Mucosa of descending colon (tissue), 3 donors: ENCODE measurements at regions not wholly inside any gene's neighbourhood (a gene's known extent, or its start where the extent isn't known, plus 50 kb on each side); places are given as distances from the start of the nearest gene placed in this dataset.

Experiments
- ATAC-seq: fragments of 200-7000 bp; cut with Tn5 transposase; one replicate; pipeline ENCODE4 v1.9.1; 2020; ENCODE audit warnings: mild to moderate bottlenecking, moderate library complexity
- DNase-seq, 3 donors: peaks; one replicate each; pipeline ENCODE4 v3.0.0-alpha.2; 2020
- H3K36me3 ChIP-seq: fragments of 200-600 bp; one replicate; pipeline ENCODE4 v1.8.0; 2021; ENCODE audit warnings: low read depth, mild to moderate bottlenecking
- H3K4me1 ChIP-seq: fragments of 200-600 bp; one replicate; pipeline ENCODE4 v1.8.0; 2021; ENCODE audit warnings: low read depth, mild to moderate bottlenecking
- H3K4me3 ChIP-seq: fragments of 200-600 bp; one replicate; pipeline ENCODE4 v1.8.0; 2021; ENCODE audit warnings: mild to moderate bottlenecking
- H3K9me3 ChIP-seq: fragments of 200-600 bp; one replicate; pipeline ENCODE4 v1.8.0; 2021; ENCODE audit warnings: mild to moderate bottlenecking
- intact Hi-C, 2 donors: fragments of 100-400 bp; cut with DNase I in 1 of 2; cut with micrococcal nuclease in 1 of 2; formaldehyde crosslinking; loops; one replicate each; pipeline versions ENCODE4 v1.11.0 to v1.11.1; 2022; cut with DNase I, micrococcal nuclease
- TF ChIP-seq, protein P1 (sequence below): fragments of 200-600 bp; IDR thresholded peaks from one replicate; pipeline ENCODE4 v1.8.0; 2022; ENCODE audit warnings: antibody characterized with exemption, mild to moderate bottlenecking
- donor health status: DM: no; HTN: no; CAD: no; lungs with moderate emphysema.
- donor health status: DM: no; HTN: no; CAD: no.
- donor health status: DM: no; HTN: yes; CAD: no.

DNA sequence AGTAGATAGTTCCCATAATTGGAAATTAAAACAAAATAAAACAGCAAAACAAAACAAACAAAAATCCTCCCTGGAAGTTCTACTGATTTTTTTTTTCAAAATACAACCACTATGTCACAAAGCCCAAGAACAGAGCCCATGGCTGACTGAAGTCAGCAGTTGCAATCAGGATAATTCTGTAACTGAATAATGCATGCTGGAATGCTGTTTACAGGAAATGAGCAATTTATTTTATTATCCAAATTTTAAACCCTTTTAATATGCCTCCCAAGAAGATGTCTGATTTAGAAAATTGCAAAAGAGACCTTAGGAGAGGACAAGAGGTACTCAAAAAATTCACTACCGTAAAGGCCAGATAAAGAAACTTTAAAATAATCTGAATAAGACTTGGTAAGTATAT, 578.2 kb downstream of the TOX3 start:
- no peaks in the 10 kb centered on the region for H3K36me3 ChIP-seq
- H3K9me3 ChIP-seq = no peaks in the 10 kb centered on the region
- intact Hi-C loops = no loop called here
- DNase-seq (no peak), ATAC-seq (no peak)
- no peaks in the 10 kb centered on the region for H3K4me1 ChIP-seq
- TF ChIP-seq, protein P1, sequence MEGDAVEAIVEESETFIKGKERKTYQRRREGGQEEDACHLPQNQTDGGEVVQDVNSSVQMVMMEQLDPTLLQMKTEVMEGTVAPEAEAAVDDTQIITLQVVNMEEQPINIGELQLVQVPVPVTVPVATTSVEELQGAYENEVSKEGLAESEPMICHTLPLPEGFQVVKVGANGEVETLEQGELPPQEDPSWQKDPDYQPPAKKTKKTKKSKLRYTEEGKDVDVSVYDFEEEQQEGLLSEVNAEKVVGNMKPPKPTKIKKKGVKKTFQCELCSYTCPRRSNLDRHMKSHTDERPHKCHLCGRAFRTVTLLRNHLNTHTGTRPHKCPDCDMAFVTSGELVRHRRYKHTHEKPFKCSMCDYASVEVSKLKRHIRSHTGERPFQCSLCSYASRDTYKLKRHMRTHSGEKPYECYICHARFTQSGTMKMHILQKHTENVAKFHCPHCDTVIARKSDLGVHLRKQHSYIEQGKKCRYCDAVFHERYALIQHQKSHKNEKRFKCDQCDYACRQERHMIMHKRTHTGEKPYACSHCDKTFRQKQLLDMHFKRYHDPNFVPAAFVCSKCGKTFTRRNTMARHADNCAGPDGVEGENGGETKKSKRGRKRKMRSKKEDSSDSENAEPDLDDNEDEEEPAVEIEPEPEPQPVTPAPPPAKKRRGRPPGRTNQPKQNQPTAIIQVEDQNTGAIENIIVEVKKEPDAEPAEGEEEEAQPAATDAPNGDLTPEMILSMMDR = no peak
- H3K4me3 ChIP-seq = no peak overlapping the region

DNA sequence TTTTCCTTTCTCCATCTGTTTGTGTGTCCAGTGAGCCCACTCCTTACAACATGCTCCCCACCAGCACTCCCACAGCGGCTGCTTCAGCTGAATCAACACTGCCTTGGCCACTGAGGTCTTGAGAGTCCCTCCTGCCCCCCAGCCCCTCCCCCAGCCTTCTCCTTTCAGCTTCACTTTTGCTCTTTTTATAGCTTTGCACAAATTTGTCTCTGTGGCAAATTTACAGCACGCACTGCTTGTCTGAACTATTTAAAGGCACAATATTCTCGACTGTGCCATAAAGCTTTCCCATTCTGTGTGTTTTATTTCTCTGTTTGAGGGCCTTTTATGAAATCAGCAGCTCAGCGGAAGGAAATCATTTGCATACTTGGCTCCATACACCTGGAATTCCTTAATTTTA, 579.3 kb downstream of the TOX3 start:
- no peak for DNase-seq
- no peak for ATAC-seq
- H3K4me3 ChIP-seq = no peak overlapping the region
- no peaks in the 10 kb centered on the region for H3K9me3 ChIP-seq
- TF ChIP-seq, protein P1 = no peak
- intact Hi-C loops = no loop called here
- no peaks in the 10 kb centered on the region for H3K36me3 ChIP-seq
- H3K4me1 ChIP-seq = no peaks in the 10 kb centered on the region

DNA sequence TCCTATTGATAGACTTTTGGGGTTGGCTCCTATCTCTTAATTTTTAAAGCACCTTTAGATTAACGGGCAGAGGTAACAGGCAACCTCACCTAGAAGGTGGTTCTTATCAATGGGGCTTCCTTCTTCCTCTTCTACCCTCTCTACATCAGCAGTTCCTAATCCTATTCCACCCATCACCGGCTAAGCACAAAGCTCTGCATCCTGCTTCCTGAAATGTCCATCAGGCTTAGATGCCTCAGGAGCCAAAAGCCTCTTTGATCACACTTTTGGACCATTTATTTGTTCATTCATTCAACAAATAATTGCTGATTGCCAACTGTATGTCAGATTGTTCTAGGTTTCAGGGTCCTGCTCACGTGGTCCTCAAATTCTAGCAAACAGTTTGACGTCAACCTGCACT, 586.0 kb downstream of the TOX3 start:
- intact Hi-C loops = no loop called here
- TF ChIP-seq, protein P1 = no peak
- no peaks in the 10 kb centered on the region for H3K36me3 ChIP-seq
- ATAC-seq (no peak), DNase-seq (no peak)
- H3K4me1 ChIP-seq = no peaks in the 10 kb centered on the region
- no peak overlapping the region for H3K4me3 ChIP-seq
- H3K9me3 ChIP-seq = no peaks in the 10 kb centered on the region

DNA sequence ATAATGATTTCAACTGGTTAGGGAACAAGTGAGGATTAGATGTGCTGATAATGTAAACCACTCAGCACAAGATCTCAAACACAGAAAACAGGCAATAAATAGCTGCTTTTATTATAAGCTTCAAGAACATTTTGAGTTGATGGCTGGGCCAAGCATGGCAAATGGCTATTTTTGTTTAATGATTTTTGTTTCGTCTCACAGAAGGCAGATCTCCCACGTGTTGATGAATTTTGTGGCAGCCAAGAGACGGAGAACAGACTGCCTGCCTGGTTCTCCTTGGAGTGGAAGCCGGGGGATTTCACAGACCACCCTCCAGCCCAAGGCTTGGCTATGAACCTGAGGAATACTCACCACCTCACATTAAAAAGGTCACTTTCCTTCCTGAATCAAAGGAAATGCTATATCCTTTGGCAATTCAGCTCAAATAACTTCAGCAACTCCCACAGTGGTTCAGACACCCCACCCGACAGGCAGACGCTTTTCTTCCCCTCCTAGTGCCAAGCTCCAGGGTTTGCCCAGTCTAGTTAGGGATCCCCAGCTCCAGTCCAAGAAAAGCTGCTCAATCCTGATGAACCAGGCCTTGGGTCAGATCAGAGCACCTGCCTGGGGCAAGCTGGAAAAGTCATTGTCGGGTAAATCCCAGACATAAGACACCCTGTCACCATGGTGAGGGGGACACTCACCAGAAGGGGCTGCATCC, 593.5 kb downstream of the TOX3 start:
- H3K9me3 ChIP-seq = no peaks in the 10 kb centered on the region
- intact Hi-C loops = no loop called here
- H3K4me3 ChIP-seq = no peak overlapping the region
- TF ChIP-seq, protein P1 = no peak
- no peak for DNase-seq
- no peaks in the 10 kb centered on the region for H3K4me1 ChIP-seq
- ATAC-seq = no peak
- no peaks in the 10 kb centered on the region for H3K36me3 ChIP-seq

DNA sequence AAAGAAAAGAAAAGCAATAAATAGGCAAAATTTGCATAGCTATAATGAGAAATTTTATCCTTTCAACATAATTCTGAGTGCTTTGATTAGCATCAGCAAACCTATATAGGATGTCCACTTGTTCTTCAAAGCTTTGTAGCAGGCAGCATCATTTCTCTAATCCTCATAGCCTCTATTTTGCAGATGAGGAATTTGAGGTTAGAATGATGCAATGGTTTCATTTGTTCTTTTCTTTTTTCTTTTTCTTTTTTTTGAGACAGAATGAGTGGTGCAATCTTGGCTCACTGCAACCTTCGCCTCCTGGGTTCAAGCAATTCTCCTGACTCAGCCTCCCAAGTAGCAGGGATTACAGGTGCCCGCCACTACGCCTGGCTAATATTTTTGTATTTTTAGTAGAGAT, 594.4 kb downstream of the TOX3 start:
- no peak for DNase-seq
- H3K4me3 ChIP-seq = no peak overlapping the region
- intact Hi-C loops = no loop called here
- H3K36me3 ChIP-seq = no peaks in the 10 kb centered on the region
- ATAC-seq = no peak
- H3K9me3 ChIP-seq = no peaks in the 10 kb centered on the region
- TF ChIP-seq, protein P1 = no peak
- no peaks in the 10 kb centered on the region for H3K4me1 ChIP-seq
